ENCODE measurements at regions not wholly inside any gene's neighbourhood (a gene's known extent, or its start where the extent isn't known, plus 50 kb on each side); places are given as distances from the start of the nearest gene placed in this dataset.

GRCh38 chr7:109407756-109408155, 838.1 kb downstream of the DNAJB9 start:
- Histone ChIP-seq H3K27me3 (ENCODE audit: control insufficient read depth in 3 of 3, insufficient read depth in 3 of 3, low read length in 2 of 3) (no peaks in the 10 kb centered on the region), H3K27ac (ENCODE audit: low read depth in 1 of 2, low read length in 1 of 2) (no peak overlapping the region), H3K4me1 (ENCODE audit: control insufficient read depth in 5 of 5, insufficient read depth in 5 of 5, low read length in 5 of 5) (no peaks in the 10 kb centered on the region), H3K9me3 (ENCODE audit: control insufficient read depth in 4 of 4, insufficient read depth in 3 of 4, low read length in 3 of 4) (no peaks in the 10 kb centered on the region), H3K36me3 (ENCODE audit: control insufficient read depth in 4 of 4, insufficient read depth in 4 of 4, low read length in 4 of 4) (no peaks in the 10 kb centered on the region), H3K4me3 (no peak overlapping the region), H3K9ac (ENCODE audit: insufficient read depth in 1 of 2, low read length in 2 of 2) (no peak overlapping the region)
- TF ChIP-seq CTCF (IDR thresholded peaks at IDR 0.05; ENCODE audit: control extremely low read depth, extremely low read depth) = no peak
- peak in 1 of 3 donors; percentile 6 for DNase-seq
- 78 to 95% methylated on average over 3 of the region's 3 CpGs for WGBS, 2 donors
- ATAC-seq (ENCODE audit: insufficient read depth, low FRiP score) = no peak

- H3K27ac ChIP-seq (ENCODE audit: low read depth in 1 of 2, low read length in 1 of 2) = no peak overlapping the region
- H3K27me3 ChIP-seq (ENCODE audit: control insufficient read depth in 3 of 3, insufficient read depth in 3 of 3, low read length in 2 of 3) = no peaks in the 10 kb centered on the region
- H3K36me3 ChIP-seq (ENCODE audit: control insufficient read depth in 4 of 4, insufficient read depth in 4 of 4, low read length in 4 of 4) = no peaks in the 10 kb centered on the region
- no peak overlapping the region for H3K9ac ChIP-seq (ENCODE audit: insufficient read depth in 1 of 2, low read length in 2 of 2)
- H3K9me3 ChIP-seq (ENCODE audit: control insufficient read depth in 4 of 4, insufficient read depth in 3 of 4, low read length in 3 of 4) = no peaks in the 10 kb centered on the region
- H3K4me1 ChIP-seq (ENCODE audit: control insufficient read depth in 5 of 5, insufficient read depth in 5 of 5, low read length in 5 of 5) = no peaks in the 10 kb centered on the region
- H3K4me3 ChIP-seq = no peak overlapping the region
- 88 to 89% methylated on average over 2 of the region's 2 CpGs for WGBS, 2 donors
- DNase-seq (no peak), ATAC-seq (ENCODE audit: insufficient read depth, low FRiP score) (no peak)
- no peak for TF ChIP-seq CTCF (IDR thresholded peaks at IDR 0.05; ENCODE audit: control extremely low read depth, extremely low read depth)
Measured at GRCh38 chr7:109437957-109438356, 868.3 kb downstream of the DNAJB9 start.

- no peak overlapping the region for H3K27ac ChIP-seq (ENCODE audit: low read depth in 1 of 2, low read length in 1 of 2)
- ATAC-seq (ENCODE audit: insufficient read depth, low FRiP score) (no peak), DNase-seq (no peak)
- H3K36me3 ChIP-seq (ENCODE audit: control insufficient read depth in 4 of 4, insufficient read depth in 4 of 4, low read length in 4 of 4) = no peaks in the 10 kb centered on the region
- TF ChIP-seq CTCF (IDR thresholded peaks at IDR 0.05; ENCODE audit: control extremely low read depth, extremely low read depth) = no peak
- H3K27me3 ChIP-seq (ENCODE audit: control insufficient read depth in 3 of 3, insufficient read depth in 3 of 3, low read length in 2 of 3) = no peaks in the 10 kb centered on the region
- no peaks in the 10 kb centered on the region for H3K4me1 ChIP-seq (ENCODE audit: control insufficient read depth in 5 of 5, insufficient read depth in 5 of 5, low read length in 5 of 5)
- H3K9me3 ChIP-seq (ENCODE audit: control insufficient read depth in 4 of 4, insufficient read depth in 3 of 4, low read length in 3 of 4) = peaks cover 0 to under 1% (median 0%) of the 10 kb centered on the region in 4 donors
- no peak overlapping the region for H3K9ac ChIP-seq (ENCODE audit: insufficient read depth in 1 of 2, low read length in 2 of 2)
- H3K4me3 ChIP-seq = no peak overlapping the region
- 73 to 91% methylated on average over 1 of the region's 1 CpG for WGBS, 2 donors
Measured at GRCh38 chr7:109449760-109450159, 880.1 kb downstream of the DNAJB9 start.

- Histone ChIP-seq H3K27ac (ENCODE audit: low read depth in 1 of 2, low read length in 1 of 2) (no peak overlapping the region), H3K4me1 (ENCODE audit: control insufficient read depth in 5 of 5, insufficient read depth in 5 of 5, low read length in 5 of 5) (no peaks in the 10 kb centered on the region), H3K4me3 (no peak overlapping the region), H3K36me3 (ENCODE audit: control insufficient read depth in 4 of 4, insufficient read depth in 4 of 4, low read length in 4 of 4) (no peaks in the 10 kb centered on the region), H3K27me3 (ENCODE audit: control insufficient read depth in 3 of 3, insufficient read depth in 3 of 3, low read length in 2 of 3) (no peaks in the 10 kb centered on the region), H3K9me3 (ENCODE audit: control insufficient read depth in 4 of 4, insufficient read depth in 3 of 4, low read length in 3 of 4) (peaks cover 0 to 4% (median 0%) of the 10 kb centered on the region in 4 donors), H3K9ac (ENCODE audit: insufficient read depth in 1 of 2, low read length in 2 of 2) (no peak overlapping the region)
- DNase-seq (no peak), ATAC-seq (ENCODE audit: insufficient read depth, low FRiP score) (no peak)
- 80 to 85% methylated on average over 3 of the region's 3 CpGs for WGBS, 2 donors
- no peak for TF ChIP-seq CTCF (IDR thresholded peaks at IDR 0.05; ENCODE audit: control extremely low read depth, extremely low read depth)
Measured at GRCh38 chr7:109456116-109456515, 886.4 kb downstream of the DNAJB9 start.
